NCI-H146 (cell line): ENCODE measurements at regions not wholly inside any gene's neighbourhood (a gene's known extent, or its start where the extent isn't known, plus 50 kb on each side); places are given as distances from the start of the nearest gene placed in this dataset.

ENCODE experiments used
- DNase-seq: peaks from one replicate; lab custom pipeline; 2025; lab: John Stamatoyannopoulos, UW

DNA sequence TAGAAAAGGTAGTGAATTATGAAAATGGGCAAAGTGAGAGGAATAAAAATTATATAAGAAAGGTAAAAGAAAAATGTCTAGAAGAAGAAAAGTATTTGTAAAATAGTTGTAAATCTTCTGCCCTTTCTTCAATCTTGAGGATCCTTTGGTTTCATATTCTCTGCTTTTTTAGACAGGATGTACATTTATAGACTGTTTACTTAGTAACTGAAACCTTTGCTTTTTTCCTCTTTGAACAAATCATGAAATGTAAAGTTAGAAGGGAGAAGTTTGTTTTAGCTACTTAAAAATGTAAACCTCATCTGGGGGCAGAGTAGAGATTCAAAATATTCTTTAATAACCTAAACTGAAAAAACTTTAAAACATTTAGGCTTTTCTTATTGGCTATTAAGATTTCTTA lies 150.4 kb upstream of the ITGA4 start:
- DNase-seq = no peak

DNA sequence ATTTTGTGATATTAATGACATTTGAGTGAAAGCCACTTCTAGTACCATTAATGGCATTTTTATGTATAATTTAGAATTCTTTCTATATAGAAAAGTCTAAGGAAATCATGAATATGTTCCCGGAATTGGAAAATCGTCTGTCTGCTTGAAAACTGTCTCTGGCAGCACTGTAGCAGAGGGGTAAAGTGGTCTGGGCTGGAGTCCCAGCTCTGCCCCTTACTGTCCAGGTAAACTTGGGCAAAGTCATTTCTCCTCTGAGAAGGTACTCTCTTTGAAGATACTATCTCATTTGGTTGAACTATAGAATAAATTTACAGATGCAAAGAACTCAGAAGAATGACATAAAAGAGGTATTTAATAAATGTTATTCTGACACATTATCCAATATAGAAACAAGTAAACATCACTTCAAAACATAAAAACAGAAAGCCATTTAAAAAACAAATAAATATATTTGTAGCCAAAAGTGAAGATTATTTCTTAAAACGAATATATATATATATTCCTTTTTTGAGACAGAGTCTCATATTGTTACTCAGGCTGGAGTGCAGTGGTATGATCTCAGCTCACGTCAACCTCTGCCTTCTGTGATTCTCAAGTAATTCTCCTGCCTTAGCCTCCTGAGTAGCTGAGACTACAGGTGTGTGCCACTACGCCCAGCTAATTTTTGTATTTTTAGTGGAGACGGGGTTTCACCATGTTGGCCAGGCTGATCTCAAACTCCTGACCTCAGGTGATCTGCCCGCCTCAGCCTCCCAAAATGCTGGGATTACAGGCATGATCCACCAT lies 149.8 kb upstream of the ITGA4 start:
- no peak for DNase-seq

DNA sequence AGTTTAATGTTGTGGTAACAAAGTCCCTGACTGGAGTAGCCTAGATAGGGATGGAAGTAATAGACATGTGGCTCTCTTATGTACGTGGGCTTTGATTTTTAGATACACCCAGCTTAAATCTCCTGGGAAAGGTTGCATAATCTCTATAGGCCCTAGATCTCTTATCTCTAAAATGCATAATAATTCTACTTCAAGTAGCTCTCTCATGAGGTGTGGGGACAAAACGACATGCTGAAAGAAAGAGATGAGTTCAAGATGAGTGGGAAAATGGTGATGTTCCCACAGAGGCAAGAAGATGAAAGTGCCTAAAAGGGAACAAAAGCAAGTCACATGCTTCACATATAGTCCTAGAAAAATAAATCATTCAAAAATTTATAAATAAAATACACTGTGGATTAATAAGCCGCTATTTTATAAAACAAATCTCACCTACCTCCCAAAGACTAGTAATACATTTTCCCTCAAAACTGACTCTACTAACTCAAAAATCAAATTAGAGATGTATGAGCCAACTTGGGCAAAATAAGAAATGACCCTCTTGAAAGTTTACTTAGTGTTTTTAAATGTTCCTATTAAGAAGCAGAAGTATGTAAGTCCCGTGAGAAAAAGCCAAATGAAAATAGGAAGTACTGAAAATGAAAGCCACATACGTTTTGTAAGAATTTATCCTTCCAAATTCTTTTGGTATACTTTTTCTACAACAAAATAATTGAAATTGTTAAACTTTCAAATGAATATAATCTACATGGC lies 148.2 kb upstream of the ITGA4 start:
- DNase-seq = no peak

DNA sequence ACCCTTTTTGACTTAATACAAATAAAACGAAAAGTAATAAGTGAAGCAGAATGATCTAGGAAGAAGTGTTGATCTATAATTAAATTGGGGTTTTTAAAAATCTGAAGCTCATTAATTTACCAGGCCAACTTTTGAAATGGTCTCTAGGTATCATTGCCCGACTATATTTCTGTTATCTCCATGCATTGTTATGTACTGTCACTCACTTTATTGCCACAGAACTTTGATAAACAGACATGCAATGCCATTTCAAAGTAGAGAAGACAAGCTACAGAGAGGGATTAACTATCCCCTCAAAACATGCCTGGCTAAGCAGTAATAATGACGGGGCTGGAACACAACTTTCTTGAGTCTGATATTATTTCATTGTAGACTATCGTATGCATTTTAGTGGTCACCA lies 147.6 kb upstream of the ITGA4 start:
- no peak for DNase-seq

DNA sequence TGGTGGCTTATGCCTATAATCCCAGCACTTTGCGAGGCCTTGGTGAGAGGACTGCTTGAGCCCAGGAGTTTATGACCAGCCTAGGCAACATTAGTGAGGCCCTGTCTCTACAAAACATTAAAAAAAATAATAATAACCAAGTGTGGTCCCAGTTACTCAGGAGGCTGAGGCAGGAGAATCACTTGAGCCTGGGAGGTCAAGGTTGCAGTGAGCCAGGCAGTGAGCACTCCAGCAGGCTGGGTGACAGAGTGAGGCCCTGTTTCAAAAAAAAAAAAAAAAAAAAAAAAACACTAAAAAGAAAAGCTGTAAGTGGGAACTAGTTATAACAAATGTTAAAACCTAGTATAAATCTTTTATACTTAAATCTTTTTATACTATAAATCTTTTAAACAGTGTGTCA lies 146.2 kb upstream of the ITGA4 start:
- no peak for DNase-seq

DNA sequence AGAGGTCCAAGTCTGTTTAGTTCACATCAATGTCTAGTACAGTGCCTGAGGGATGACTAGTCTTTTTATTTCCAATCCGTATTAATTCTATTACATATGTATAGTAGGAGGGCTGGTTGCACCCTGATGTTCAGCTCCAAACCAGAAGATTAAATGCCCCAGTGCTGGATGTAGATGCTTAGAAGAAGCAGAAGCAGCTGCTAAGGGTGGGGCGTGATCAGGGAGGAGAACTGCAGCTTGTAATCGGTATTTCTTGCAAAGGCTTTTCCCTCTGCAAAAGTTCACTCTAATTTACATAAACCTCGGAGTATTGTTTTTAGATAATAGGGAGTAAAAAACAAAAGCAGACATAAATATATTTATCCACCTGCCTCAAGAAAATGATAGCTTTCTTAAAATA lies 145.3 kb upstream of the ITGA4 start:
- DNase-seq = no peak

DNA sequence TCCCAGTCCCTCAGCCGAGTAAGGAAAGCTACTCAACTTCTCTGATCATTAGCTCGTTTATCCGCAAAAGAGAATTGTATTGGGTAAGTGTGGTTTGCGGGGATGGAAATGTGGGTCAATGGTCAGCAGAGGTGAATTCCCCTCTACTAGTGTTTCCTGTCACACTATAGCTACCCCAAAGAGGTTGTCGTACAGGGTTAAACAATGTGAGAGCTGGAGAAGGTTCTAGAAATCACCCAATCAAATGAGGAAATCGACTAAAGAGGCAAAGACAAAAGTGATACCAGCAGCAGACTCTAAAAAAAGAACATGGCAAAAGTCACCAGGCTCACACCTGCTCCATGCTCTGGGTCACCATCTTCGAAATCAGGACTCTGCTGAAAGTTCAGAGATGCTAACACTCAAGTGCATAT lies 144.7 kb upstream of the ITGA4 start:
- DNase-seq = no peak

DNA sequence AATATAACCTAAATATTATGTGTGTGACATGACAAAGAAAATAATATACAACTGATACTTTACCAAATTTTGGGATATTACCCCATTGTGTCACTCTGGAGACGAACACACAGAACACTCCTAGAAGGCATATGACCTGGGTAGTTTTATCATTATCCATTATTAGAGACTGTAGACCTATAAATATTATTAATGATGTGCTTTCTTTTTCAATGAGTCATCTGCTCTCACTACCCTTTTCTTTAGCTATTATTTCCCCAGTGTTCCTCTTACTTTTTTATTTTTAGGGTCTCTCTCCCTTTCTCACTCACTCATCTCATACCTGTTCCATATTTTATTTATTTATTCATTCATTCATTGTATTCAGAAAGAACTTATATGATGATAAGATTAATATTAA lies 143.3 kb upstream of the ITGA4 start:
- no peak for DNase-seq

DNA sequence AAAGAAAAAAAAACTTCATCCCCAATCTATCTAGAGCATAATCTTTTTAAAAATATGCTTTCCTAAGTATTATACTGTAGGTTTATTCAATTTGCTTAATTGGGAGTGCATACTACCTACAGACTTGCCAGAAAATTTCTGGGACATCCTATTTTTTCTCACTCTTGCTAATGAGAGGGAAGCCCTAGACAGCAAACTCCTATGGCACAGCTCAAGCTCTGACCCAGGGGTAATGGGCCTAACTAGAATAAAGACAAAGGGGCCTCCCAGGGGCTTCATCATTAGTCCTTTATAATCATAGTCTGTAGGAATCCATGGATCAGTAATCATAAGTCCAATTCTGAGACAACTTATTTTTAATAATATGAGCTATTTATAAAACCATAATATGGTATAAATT lies 142.6 kb upstream of the ITGA4 start:
- no peak for DNase-seq

DNA sequence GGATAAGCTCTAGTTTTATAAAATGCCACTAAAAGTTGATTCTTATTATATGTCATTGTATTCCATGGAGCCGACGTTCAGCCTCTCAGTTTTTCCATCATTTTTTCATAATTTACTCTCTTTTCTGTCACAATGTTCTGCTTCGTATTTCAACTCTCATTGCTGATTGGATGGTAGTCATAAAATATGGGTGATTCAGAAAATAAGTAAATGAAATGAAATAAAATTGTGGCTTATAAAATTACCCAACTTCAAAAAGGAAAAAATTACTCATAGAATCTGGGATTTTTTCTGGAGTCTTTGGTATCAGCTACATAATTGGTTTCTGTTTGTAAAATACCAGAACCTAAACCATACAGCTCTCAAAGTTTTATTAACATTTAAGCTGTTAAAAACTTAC lies 139.7 kb upstream of the ITGA4 start:
- DNase-seq = no peak

DNA sequence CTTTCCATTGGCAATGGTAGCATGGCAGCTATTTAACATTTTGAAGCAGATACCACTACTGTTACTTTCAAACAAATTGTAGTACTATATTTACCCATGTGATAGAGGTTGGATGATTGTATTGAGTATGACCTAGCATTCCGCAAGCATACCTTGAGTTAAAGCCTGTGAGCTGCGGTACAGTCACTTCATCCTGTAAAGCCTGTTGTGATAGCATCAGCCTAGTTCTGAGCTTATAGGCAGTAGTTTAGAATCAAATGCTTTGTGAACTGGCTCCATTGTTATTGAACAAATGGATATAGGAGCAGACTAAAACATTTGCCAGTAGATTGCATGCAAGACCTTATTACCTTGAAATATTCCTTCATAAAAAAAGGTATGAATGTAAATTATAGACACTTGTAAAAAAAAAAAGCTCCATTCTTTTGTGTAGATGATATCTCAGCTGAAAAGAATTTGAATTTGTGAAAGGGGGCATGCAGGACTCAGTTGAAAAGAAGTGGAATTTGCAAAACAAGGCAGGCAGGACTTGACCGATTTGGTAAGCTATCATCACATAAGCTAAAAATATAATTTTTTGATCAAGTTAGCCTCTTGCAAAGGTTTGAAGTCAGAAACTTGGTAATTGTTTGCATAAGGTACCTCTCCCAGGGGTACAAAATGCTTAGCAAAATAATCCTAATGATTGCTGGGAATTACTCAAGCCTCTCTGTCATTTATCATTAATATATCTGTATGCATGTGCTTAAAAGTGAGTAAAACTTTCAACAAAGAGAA lies 138.5 kb upstream of the ITGA4 start:
- DNase-seq = no peak

DNA sequence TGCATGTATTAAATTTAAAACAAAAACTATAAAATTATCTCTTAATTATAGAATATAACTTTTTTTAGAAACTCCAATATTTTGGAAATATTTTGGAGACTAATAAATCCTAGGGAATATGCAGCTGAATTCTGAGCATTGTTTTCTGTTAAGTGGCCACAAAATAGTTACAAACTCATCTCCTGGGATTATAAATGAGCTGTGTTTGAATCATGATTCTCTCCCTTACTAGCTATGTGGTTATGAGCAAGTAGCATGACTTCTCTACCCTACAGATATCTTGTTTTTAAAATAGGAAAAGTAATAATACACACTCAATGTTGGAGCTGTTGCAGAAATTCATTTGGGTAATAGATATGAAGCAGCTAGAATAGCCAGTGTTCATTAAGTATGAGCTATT lies 137.9 kb upstream of the ITGA4 start:
- DNase-seq = no peak

DNA sequence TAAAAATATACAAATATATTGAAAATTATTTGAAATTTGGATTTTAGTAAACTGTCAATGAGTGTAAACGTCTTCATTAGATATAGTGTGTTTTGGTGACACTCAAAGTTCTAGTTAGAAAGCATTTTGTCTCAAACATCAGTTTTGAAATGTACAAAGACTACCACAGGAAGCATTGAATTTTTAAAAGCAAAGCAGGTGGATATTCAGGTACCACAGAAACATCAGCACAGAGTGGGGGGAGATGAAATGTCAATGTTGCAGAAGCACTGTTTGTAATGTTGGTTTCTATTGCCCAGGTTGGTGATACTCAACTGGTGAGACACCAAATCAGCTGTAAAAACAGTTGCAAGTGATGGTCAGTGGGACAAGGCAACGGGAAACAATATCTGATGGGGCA lies 136.5 kb upstream of the ITGA4 start:
- DNase-seq = no peak

DNA sequence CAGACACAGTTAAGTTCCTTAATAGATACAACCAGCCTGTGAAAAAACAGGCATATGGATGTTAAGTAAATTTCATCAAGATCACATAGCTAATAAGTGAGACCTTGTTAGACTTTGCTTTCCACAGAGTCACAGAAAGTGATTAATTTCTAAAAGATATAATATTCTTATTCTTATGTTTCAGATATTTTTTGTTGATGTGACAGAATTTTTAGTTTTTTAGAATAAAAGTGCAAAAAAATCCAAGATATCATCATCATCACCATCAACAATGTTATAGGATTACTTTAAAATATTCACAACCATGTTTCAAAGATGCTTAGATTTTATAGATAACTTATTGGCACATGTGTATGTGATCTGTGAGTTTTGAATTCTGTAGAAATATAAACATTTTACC lies 132.3 kb upstream of the ITGA4 start:
- no peak for DNase-seq

DNA sequence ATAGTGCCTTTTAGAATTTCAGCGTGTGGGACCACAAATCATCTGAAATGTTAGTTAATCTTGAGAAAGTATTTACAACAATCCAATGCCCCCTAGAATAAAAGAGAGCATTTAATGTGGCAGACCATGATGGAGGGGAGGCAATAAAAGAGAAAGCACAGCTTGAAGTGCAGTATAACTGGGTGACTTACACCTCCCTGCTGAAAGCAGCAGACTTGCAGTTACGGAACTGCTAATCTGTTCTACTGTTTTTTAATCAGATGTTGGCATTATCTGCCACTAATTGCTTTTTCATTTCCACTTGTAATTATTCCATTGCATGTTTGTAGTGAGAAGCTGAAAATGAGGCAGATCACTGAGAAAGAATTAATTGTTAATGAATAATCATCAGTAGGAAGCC lies 130.5 kb upstream of the ITGA4 start:
- no peak for DNase-seq

DNA sequence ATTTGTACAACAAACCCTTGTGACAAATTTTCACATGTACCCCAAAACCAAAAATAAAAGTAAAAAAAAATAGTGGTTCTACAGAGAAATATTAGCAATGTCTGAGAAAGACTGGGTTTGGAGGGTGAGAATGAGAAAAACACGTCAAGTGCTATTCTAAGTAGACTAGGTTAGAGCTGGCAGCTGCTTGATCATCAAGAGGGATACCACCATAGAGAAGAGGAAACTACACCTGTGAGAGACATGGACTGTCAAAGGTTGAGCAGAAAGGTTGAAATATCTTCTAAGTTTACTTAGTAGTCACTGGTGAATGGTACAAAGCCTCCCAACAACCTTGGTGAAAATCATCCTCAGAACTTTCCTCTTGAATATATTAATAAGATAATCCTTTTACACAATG lies 126.9 kb upstream of the ITGA4 start:
- DNase-seq = no peak

DNA sequence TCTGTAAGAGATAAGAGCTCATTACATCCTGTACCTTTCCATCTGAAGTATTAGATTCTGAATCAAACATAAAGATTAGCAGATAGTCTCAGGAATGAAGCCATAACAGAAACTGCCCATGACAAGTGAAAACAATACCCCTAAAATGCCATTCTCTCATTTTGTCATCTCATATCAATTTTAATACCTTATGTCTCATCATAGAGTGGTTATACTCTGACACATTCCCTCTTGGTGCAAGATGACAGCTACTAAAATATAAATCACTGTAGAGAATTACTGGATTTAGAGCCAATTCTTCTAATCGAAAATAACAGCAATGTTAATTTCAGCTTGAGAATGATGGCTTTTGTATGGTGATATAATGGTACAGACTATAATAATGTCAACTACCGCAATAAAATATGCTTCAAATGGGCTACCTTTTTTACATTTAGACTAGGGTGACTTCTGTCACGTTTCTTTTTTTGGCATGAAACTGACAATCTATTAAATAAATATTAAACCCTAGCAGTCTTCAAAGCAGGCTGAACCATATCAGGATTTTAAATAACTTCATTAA lies 125.1 kb upstream of the ITGA4 start:
- DNase-seq = no peak

DNA sequence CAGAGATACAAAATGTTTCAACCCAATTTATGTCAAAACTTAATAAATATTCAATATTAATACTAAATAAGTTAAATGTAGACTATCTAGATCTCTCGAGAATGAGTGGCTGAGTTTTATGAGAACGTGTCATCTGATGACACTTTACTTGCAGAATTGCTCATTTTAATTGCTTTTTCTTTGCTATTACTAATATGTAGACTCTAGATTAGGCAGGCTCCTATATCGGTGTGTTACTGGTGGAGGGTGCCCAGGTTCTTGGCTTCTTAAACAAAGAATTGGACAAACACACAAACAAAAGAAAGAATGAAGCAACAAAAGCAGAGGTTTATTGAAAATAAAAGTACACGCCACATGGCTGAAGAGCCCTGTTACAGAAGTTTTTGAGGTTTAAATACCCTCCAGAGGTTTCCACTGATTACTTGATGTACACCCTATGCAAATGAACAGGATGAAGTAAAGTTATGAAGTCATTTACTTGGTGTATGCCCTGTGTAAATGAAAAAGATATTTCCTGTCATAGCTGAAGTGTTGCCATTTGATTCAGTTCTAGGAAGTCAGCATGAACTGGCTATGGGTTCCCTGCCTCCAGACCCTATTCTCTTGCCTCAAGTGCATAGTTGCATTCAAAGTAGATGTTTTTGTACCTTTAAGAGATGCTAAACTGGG lies 122.9 kb upstream of the ITGA4 start:
- no peak for DNase-seq

DNA sequence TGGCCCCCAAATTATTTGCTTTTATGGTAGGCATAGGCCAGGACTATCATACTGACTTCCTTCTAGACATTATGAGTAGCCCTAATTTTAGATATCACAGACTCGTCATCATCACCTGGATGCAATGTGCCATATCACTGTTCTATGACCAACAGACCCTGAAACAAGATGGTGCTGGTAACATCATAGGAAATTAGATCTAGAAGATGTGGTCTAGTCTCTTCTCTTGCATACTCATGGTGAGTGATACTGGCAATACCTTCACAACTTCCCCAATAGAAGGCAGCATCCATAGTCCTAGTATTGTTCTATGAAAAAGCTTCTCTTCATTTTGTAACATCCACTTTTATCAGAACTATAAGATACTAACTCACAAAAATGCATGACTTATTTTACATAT lies 116.3 kb upstream of the ITGA4 start:
- DNase-seq = no peak

DNA sequence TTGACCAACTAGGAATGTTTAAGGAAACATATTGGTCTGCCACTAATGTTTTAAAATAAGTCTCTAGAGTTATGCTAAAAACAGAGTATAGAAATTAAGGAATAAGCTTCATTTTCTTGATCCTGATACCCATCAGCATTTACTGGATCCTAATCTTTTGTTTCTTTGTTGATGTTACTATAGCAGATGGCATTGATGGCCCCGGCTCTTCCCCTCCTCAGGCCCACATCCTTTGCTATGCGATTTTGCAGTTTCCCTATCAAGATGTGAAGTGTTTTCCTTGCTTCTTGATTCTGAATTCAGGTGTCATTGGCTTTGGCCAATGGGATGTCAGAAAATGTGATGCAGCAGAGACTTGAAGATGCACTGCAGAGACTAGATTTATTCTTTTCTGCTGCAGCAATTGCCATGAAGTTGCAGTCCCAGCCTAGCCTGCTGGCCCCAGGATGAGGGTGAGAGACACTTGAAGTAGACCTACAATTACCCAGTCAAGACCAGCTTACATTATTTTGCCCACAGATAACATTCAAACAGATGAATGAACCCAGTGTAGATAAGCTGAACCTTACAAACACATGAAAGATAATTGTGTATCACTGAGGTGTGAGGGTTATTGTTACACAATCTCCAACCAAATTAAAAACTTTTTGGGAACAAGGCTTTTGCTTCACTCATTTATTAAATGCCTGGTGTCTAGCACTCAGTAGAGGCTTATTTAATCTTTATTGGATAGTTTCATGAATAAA lies 115.2 kb upstream of the ITGA4 start:
- DNase-seq = no peak

DNA sequence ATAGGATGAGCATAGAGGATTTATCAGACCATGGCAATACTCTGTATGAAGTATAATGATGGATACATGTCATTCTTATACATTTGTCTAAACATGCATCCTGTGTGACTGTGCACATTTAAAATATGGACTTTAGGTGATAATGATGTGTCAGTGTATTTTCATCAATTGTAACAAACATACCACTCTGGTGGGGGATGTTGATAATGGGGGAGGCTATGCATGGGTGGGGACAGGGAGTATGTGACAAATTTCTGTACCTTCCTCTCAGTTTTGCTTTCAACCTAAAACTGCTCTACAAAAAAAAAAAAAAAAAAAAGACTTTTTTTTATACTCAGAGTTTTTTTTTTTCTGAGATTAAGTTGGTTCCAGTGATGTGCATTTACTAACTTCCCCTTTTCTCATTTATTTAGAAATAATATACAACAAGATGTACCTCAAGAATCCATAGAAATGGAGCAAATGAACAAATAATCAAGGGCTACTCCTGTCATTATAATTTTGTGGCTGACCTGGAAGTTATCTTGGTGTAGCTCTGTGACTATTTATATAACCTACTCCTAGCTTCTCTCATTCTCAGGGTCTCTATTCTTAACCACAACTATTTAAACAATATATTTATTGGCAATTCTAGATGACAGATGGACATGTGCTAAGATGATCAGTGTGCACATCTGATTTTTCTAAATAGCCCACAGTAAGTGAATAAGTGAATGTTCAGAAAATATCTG lies 108.9 kb upstream of the ITGA4 start:
- no peak for DNase-seq
